ENCODE measurements at regions not wholly inside any gene's neighbourhood (a gene's known extent, or its start where the extent isn't known, plus 50 kb on each side); places are given as distances from the start of the nearest gene placed in this dataset.
A peak's percentile ranks its signal among the peaks of the same experiment; 100 is the strongest.

DNA sequence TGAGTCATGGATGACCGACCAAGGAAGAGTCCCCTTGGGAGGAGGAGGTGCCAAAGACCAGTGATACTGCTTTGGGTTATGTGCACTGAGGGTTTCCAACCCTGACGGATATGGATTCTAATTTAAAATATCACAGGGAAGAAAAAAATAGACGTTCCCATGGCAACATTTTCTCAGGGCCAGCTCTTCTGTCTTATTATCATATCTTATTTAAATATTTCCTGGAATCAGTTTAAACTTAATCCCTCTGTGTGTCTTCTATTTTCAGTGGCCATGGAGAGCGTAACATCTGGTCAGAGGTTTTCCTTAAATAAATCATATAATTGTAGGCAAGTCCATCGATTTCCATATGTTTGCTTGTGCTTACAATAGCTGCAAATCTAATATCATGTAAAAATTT, 205.4 kb upstream of the FMN2 start:
- DNase-seq (ENCODE audit: low read depth) = no peak

DNA sequence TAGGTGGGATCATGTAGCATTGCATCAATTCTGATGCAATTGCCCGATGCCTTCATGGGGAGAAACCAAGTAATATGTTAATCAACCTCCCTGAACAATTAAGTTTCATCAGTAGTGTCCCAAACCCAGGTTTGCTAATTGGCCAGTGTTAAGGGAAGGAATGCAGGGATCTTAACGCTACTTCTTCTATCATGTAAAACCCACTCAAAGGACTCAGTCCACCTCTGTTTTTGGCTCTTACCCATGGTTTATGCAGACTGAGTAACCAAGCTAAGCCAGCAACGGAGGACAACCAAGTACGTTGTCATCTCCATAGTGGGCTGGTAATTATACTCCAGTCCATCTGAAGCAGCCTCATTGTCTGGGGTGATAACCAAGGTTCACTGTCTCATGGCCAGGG, 203.0 kb upstream of the FMN2 start:
- no peak for DNase-seq (ENCODE audit: low read depth)

- DNase-seq (ENCODE audit: low read depth) = no peak
These were observed 199.9 kb upstream of the FMN2 start for GRCh38 chr1:239891621-239892358.

- DNase-seq (ENCODE audit: low read depth) = no peak
These were observed 199.1 kb upstream of the FMN2 start for GRCh38 chr1:239892602-239893001.

DNA sequence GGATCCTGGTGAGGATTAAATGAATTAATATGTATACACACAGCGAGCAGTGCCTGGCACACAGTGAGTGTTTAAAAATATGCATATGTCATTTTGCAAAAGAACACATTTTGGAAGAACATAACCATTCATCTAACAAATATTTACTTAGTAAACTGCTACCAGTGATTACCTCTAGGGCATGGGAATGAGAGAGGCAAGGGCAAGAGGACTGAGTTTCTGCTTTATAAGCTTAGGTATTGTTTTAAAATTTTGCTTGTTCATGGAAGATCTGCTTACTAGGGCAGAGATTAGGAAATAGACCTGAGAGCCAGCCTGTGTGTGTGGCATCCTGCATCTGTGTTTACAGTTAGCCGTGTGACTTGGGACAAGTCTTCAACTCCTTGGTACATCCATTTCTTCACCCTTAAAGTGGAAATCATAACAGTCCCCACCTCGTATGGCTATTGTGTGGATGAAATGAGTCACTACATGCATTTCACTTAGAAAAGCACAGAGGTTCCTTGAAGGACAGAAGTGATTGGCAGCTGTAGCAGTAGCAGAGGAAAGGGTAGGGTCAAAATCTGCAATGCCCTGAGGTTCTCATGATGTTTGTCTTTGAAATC, 198.5 kb upstream of the FMN2 start:
- DNase-seq (ENCODE audit: low read depth) = no peak

GRCh38 chr1:239896569-239896968, 195.1 kb upstream of the FMN2 start:
- DNase-seq (ENCODE audit: low read depth) = no peak

GRCh38 chr1:239896980-239897379, 194.7 kb upstream of the FMN2 start:
- DNase-seq (ENCODE audit: low read depth) = no peak

GRCh38 chr1:239897458-239897857, 194.2 kb upstream of the FMN2 start:
- DNase-seq (ENCODE audit: low read depth) = no peak

- DNase-seq (ENCODE audit: low read depth) = peak; percentile 29
These were observed 193.5 kb upstream of the FMN2 start for GRCh38 chr1:239898062-239898730.

DNA sequence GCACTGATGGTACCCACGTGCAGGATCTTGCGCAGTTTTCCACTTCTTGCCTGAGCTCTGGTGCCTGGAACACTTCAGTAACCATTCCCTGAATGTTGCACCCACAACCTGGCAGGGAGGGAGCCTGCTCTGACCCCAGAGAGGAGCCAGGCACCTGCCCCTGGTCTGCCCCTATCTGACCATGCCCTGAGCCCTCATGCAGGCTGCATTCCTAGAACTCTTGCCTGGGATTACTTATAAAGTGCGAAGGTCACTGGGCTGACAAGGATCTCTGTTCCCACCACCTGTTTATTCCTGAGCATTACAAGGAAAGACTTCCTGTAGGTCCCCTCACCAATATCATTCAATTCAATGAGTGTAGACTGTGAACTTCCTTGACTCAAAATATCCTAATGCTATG, 191.9 kb upstream of the FMN2 start:
- DNase-seq (ENCODE audit: low read depth) = no peak

DNA sequence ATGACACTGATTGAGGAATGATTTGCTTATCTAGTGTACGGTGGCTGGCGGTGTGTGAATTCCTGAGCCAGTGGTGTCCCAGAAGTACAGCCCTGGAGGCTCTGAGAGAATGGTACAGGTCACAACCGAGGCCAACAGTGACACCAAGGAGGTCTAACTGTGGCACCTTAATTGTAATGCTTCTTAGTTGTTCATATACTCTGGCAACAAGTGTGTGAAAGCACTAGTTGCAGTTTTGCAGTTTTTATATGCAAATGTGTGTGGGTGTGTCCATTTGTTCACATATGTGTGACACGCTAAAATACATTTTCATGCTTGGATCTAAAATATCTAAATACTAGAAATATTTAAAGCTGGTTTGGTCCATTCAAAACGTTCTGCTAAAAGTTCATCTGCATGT, 185.3 kb upstream of the FMN2 start:
- DNase-seq (ENCODE audit: low read depth) = no peak

DNA sequence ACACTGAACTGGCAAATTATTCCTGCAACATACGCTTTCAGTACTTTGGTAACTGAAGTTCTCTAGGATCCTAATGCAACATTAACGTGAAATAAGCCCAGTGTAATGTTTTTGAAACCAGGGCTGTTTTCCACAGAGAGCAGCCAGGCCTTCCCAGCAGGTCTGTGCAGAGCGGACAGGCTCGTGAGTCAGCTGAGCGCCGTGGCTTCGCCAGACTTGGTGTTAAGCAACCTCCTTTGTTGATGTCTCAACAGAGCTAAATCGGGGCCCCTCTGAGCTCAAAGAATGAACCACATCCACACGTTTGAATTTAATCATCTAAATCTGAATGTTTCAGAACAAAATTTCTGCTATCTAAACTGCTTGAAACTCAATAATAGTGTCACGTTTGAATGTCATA, 181.8 kb upstream of the FMN2 start:
- no peak for DNase-seq (ENCODE audit: low read depth)

GRCh38 chr1:239912471-239912870, 179.2 kb upstream of the FMN2 start:
- no peak for DNase-seq (ENCODE audit: low read depth)

DNA sequence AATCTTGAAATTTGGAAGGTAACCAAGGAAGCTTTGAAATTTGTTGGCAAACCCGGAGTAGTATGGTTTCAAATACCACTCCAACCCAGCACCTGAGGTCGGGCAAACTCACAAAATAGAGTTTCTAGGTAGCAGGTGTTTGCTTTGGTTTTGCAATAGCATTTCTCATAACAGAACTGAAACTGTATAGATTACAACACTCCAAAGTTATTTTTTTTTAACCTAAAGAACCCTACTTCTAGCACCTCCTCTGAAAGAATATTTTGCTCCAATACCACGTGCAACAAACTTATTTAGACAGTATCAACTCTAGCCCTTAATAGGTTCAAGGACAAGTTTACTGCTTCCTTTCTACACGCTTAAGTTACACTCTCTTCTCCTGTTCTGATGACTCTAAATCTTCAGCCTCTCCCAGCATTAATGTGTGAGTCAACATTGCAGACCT, 178.5 kb upstream of the FMN2 start:
- DNase-seq (ENCODE audit: low read depth) = no peak

GRCh38 chr1:239914751-239915231, 176.9 kb upstream of the FMN2 start:
- no peak for DNase-seq (ENCODE audit: low read depth)

DNA sequence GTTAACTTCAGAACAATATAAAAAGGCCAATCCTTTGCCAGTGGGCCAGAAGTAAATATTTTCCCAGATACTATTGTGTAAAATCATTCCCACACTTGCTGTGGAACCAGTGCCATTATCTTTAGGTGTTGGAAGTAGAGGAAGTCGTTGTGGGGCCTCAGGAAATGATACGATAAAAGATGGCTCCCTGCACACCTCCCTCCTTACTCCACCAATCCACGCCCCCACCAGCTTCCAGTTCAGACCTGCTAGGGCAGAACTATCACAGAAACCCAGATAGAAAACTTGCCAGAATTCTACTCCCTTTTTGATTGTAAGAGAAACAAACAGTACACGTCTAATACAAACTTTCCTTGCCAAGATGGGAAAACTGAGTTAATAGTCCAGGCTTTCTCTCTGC, 173.0 kb upstream of the FMN2 start:
- no peak for DNase-seq (ENCODE audit: low read depth)

- DNase-seq (ENCODE audit: low read depth) = no peak
These were observed 171.5 kb upstream of the FMN2 start for GRCh38 chr1:239920214-239920613.

- DNase-seq (ENCODE audit: low read depth) = no peak
These were observed 168.7 kb upstream of the FMN2 start for GRCh38 chr1:239922778-239923522.

- no peak for DNase-seq (ENCODE audit: low read depth)
These were observed 166.8 kb upstream of the FMN2 start for GRCh38 chr1:239924741-239925350.

DNA sequence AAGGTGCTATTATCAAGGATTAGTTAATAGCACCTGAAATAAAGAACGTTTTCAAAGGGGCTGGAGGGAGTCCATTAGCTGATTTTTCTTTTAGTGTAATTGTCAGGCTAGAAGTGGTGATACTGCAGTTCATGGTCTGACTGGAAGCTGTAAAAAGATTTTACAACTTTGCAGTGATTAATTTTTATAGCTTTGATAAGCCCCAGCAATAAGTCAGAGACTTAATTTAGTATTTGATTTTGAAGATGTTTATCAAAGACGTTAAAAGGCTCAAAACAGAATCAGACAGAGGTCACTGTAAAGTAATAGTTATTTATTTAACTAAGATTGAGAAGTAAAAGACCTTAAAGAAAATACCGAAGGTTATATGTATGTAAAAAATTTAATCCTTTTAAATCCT, 165.5 kb upstream of the FMN2 start:
- no peak for DNase-seq (ENCODE audit: low read depth)

DNA sequence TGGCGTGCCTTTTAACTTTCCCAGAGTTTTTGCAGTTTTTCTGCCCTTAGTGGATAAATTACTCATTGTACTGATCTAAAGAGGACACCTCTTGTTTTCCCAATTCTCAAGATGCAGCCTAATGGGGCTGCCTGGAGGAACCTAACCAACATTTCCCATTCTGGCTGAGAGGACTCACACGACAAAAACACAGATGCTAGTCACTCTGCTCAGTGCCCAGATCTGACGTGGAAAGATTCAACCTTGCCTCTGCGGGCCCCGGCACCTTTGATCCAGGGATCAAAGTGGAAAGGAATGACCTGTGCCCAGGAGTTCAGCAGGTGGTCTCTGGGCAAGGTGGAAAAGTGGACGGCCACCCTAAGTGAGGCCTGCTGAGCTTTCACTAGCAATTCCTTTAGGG, 162.4 kb upstream of the FMN2 start:
- no peak for DNase-seq (ENCODE audit: low read depth)

- no peak for DNase-seq (ENCODE audit: low read depth)
These were observed 160.9 kb upstream of the FMN2 start for GRCh38 chr1:239930686-239931262.
